ENCODE measurements at regions not wholly inside any gene's neighbourhood (a gene's known extent, or its start where the extent isn't known, plus 50 kb on each side); places are given as distances from the start of the nearest gene placed in this dataset.
"Not testable (repeated sequence)": the region's sequence is repeated elsewhere in the genome, so short reads cannot be mapped to it uniquely, and the experiment has no call there.

- H3K27me3 Mint-ChIP-seq: no peaks in the 10 kb centered on the region
Observed at GRCh38 chr5:67921004-67921601, 294.5 kb upstream of the PIK3R1 start.

GRCh38 chr5:67919532-67919931 lies 296.0 kb upstream of the PIK3R1 start:
- H3K4me3 Mint-ChIP-seq; H3K4me1 Mint-ChIP-seq; H3K36me3 Mint-ChIP-seq; H3K9me3 Mint-ChIP-seq (ENCODE audit: low read depth); H3K27me3 Mint-ChIP-seq; H3K27ac Mint-ChIP-seq; CTCF ChIA-PET; ATAC-seq; DNase-seq: not testable (repeated sequence)

More at GRCh38 chr5:67921004-67921601, 294.5 kb upstream of the PIK3R1 start:
- H3K27ac Mint-ChIP-seq: no peak overlapping the region
- CTCF ChIA-PET: no interaction called here
- peaks cover 2% of the 10 kb centered on the region for H3K9me3 Mint-ChIP-seq (ENCODE audit: low read depth)
- DNase-seq (no peak), ATAC-seq (no peak)
- no peaks in the 10 kb centered on the region for H3K36me3 Mint-ChIP-seq
- no peaks in the 10 kb centered on the region for H3K4me1 Mint-ChIP-seq
- H3K4me3 Mint-ChIP-seq: no peak overlapping the region

- no peak overlapping the region for H3K27ac Mint-ChIP-seq
- H3K36me3 Mint-ChIP-seq: no peaks in the 10 kb centered on the region
- H3K27me3 Mint-ChIP-seq: peaks cover 6% of the 10 kb centered on the region
- no peaks in the 10 kb centered on the region for H3K4me1 Mint-ChIP-seq
- DNase-seq (no peak), ATAC-seq (no peak)
- no peak overlapping the region for H3K4me3 Mint-ChIP-seq
- peaks cover 2% of the 10 kb centered on the region for H3K9me3 Mint-ChIP-seq (ENCODE audit: low read depth)
- CTCF ChIA-PET: no interaction called here
Observed at GRCh38 chr5:67917561-67917960, 298.0 kb upstream of the PIK3R1 start.

GRCh38 chr5:67910546-67910945 lies 305.0 kb upstream of the PIK3R1 start:
- CTCF ChIA-PET: no interaction called here
- ATAC-seq (no peak), DNase-seq (no peak)
- Mint-ChIP-seq H3K4me1 (no peaks in the 10 kb centered on the region), H3K27ac (no peak overlapping the region), H3K4me3 (no peak overlapping the region), H3K9me3 (ENCODE audit: low read depth) (no peaks in the 10 kb centered on the region), H3K36me3 (no peaks in the 10 kb centered on the region), H3K27me3 (peaks cover 4% of the 10 kb centered on the region)

GRCh38 chr5:67908126-67908765 lies 307.3 kb upstream of the PIK3R1 start:
- peaks cover 3% of the 10 kb centered on the region for H3K27me3 Mint-ChIP-seq
- no peaks in the 10 kb centered on the region for H3K36me3 Mint-ChIP-seq
- ATAC-seq (no peak), DNase-seq (no peak)
- H3K4me3 Mint-ChIP-seq: no peak overlapping the region
- no peaks in the 10 kb centered on the region for H3K4me1 Mint-ChIP-seq
- H3K9me3 Mint-ChIP-seq (ENCODE audit: low read depth): no peaks in the 10 kb centered on the region
- CTCF ChIA-PET: no interaction called here
- no peak overlapping the region for H3K27ac Mint-ChIP-seq

- no peak for DNase-seq
Observed at GRCh38 chr5:67904366-67904765, 311.2 kb upstream of the PIK3R1 start.

GRCh38 chr5:67903656-67904055 lies 311.9 kb upstream of the PIK3R1 start:
- ATAC-seq: no peak
- H3K9me3 Mint-ChIP-seq (ENCODE audit: low read depth): no peaks in the 10 kb centered on the region

More at GRCh38 chr5:67904366-67904765, 311.2 kb upstream of the PIK3R1 start:
- Mint-ChIP-seq H3K9me3 (ENCODE audit: low read depth) (no peaks in the 10 kb centered on the region), H3K27ac (no peak overlapping the region), H3K4me1 (no peaks in the 10 kb centered on the region), H3K36me3 (no peaks in the 10 kb centered on the region), H3K4me3 (no peak overlapping the region), H3K27me3 (peaks cover 3% of the 10 kb centered on the region)
- CTCF ChIA-PET: no interaction called here
- ATAC-seq: no peak

GRCh38 chr5:67903121-67903520 lies 312.4 kb upstream of the PIK3R1 start:
- Mint-ChIP-seq H3K36me3 (no peaks in the 10 kb centered on the region), H3K4me3 (no peak overlapping the region), H3K4me1 (no peaks in the 10 kb centered on the region), H3K27ac (no peak overlapping the region), H3K27me3 (peaks cover 3% of the 10 kb centered on the region), H3K9me3 (ENCODE audit: low read depth) (no peaks in the 10 kb centered on the region)
- ATAC-seq (no peak), DNase-seq (no peak)
- CTCF ChIA-PET: no interaction called here

More at GRCh38 chr5:67903656-67904055, 311.9 kb upstream of the PIK3R1 start:
- Mint-ChIP-seq H3K4me3 (no peak overlapping the region), H3K4me1 (no peaks in the 10 kb centered on the region), H3K27ac (no peak overlapping the region), H3K36me3 (no peaks in the 10 kb centered on the region), H3K27me3 (peaks cover 3% of the 10 kb centered on the region)
- DNase-seq: no peak
- CTCF ChIA-PET: no interaction called here

GRCh38 chr5:67902497-67902830 lies 313.1 kb upstream of the PIK3R1 start:
- no peak overlapping the region for H3K27ac Mint-ChIP-seq
- DNase-seq (no peak), ATAC-seq (no peak)
- CTCF ChIA-PET: no interaction called here
- no peaks in the 10 kb centered on the region for H3K9me3 Mint-ChIP-seq (ENCODE audit: low read depth)
- peaks cover 3% of the 10 kb centered on the region for H3K27me3 Mint-ChIP-seq
- no peaks in the 10 kb centered on the region for H3K4me1 Mint-ChIP-seq
- H3K36me3 Mint-ChIP-seq: no peaks in the 10 kb centered on the region
- H3K4me3 Mint-ChIP-seq: no peak overlapping the region

GRCh38 chr5:67901814-67902496 lies 313.6 kb upstream of the PIK3R1 start:
- H3K36me3 Mint-ChIP-seq: no peaks in the 10 kb centered on the region
- ATAC-seq (no peak), DNase-seq (no peak)
- no peak overlapping the region for H3K27ac Mint-ChIP-seq
- H3K27me3 Mint-ChIP-seq: peaks cover 3% of the 10 kb centered on the region
- no peaks in the 10 kb centered on the region for H3K9me3 Mint-ChIP-seq (ENCODE audit: low read depth)
- no peak overlapping the region for H3K4me3 Mint-ChIP-seq
- no peaks in the 10 kb centered on the region for H3K4me1 Mint-ChIP-seq
- CTCF ChIA-PET: no interaction called here

GRCh38 chr5:67900514-67900913 lies 315.0 kb upstream of the PIK3R1 start:
- H3K27ac Mint-ChIP-seq: no peak overlapping the region
- no peaks in the 10 kb centered on the region for H3K9me3 Mint-ChIP-seq (ENCODE audit: low read depth)
- no peak overlapping the region for H3K4me3 Mint-ChIP-seq
- CTCF ChIA-PET: no interaction called here
- no peaks in the 10 kb centered on the region for H3K36me3 Mint-ChIP-seq
- ATAC-seq (no peak), DNase-seq (no peak)
- H3K4me1 Mint-ChIP-seq: no peaks in the 10 kb centered on the region
- peaks cover 2% of the 10 kb centered on the region for H3K27me3 Mint-ChIP-seq

GRCh38 chr5:67897980-67898379 lies 317.6 kb upstream of the PIK3R1 start:
- Mint-ChIP-seq H3K27me3 (no peaks in the 10 kb centered on the region), H3K4me3 (no peak overlapping the region), H3K9me3 (ENCODE audit: low read depth) (no peaks in the 10 kb centered on the region), H3K4me1 (no peaks in the 10 kb centered on the region), H3K36me3 (no peaks in the 10 kb centered on the region), H3K27ac (no peak overlapping the region)
- ATAC-seq (no peak), DNase-seq (no peak)
- CTCF ChIA-PET: no interaction called here

GRCh38 chr5:67897431-67897830 lies 318.1 kb upstream of the PIK3R1 start:
- Mint-ChIP-seq H3K9me3 (ENCODE audit: low read depth) (no peaks in the 10 kb centered on the region), H3K4me1 (no peaks in the 10 kb centered on the region), H3K4me3 (no peak overlapping the region), H3K27me3 (no peaks in the 10 kb centered on the region), H3K36me3 (no peaks in the 10 kb centered on the region), H3K27ac (no peak overlapping the region)
- ATAC-seq: no peak
- DNase-seq: no peak
- CTCF ChIA-PET: no interaction called here

GRCh38 chr5:67896930-67897313 lies 318.6 kb upstream of the PIK3R1 start:
- no peak for ATAC-seq
- H3K27ac Mint-ChIP-seq: no peak overlapping the region
- no peaks in the 10 kb centered on the region for H3K27me3 Mint-ChIP-seq
- H3K4me1 Mint-ChIP-seq: no peaks in the 10 kb centered on the region
- DNase-seq: no peak
- no peak overlapping the region for H3K4me3 Mint-ChIP-seq
- no peaks in the 10 kb centered on the region for H3K9me3 Mint-ChIP-seq (ENCODE audit: low read depth)
- CTCF ChIA-PET: no interaction called here
- no peaks in the 10 kb centered on the region for H3K36me3 Mint-ChIP-seq

All from activated CD8-positive, alpha-beta memory T cell treated with anti-CD3 and anti-CD28 coated beads, Interleukin-2, amount 10 ng/mL, durations not matched to agents 7 days and 5 days (primary cell).